Upper lobe of right lung (tissue), 1 donor: ENCODE measurements at regions not wholly inside any gene's neighbourhood (a gene's known extent, or its start where the extent isn't known, plus 50 kb on each side); places are given as distances from the start of the nearest gene placed in this dataset.

Experiments
- ATAC-seq: fragments of 200-7000 bp; cut with Tn5 transposase; one replicate; pipeline ENCODE4 v1.9.1; 2020; ENCODE audit warnings: mild to moderate bottlenecking, moderate library complexity
- DNase-seq: peaks from one replicate; pipeline ENCODE4 v3.0.0-alpha.2; 2020
- H3K27ac ChIP-seq: fragments of 200-600 bp; one replicate; pipeline ENCODE4 v1.8.0; 2022
- H3K27me3 ChIP-seq: fragments of 200-600 bp; one replicate; pipeline ENCODE4 v1.8.0; 2022; ENCODE audit warnings: mild to moderate bottlenecking
- H3K36me3 ChIP-seq: fragments of 200-600 bp; one replicate; pipeline ENCODE4 v1.8.0; 2022
- H3K4me1 ChIP-seq: fragments of 200-600 bp; one replicate; pipeline ENCODE4 v1.8.0; 2022
- H3K4me3 ChIP-seq: fragments of 200-600 bp; one replicate; pipeline ENCODE4 v1.8.0; 2022; ENCODE audit warnings: mild to moderate bottlenecking
- H3K9me3 ChIP-seq: fragments of 200-600 bp; one replicate; pipeline ENCODE4 v1.8.0; 2022
- CTCF ChIP-seq: fragments of 200-600 bp; IDR thresholded peaks from one replicate; pipeline ENCODE4 v1.8.0; 2022; ENCODE audit warnings: antibody characterized with exemption
- intact Hi-C: fragments of 100-400 bp; cut with DNase I; formaldehyde crosslinking; loops from one replicate; pipeline ENCODE4 v1.11.0; 2022
- donor health status: DM: no; HTN: yes; CAD: no; lungs with severe emphysema.

GRCh38 chr5:5011151-5011550, 129.0 kb upstream of the ADAMTS16 start:
- Histone ChIP-seq H3K4me1 (no peaks in the 10 kb centered on the region), H3K9me3 (no peaks in the 10 kb centered on the region), H3K36me3 (no peaks in the 10 kb centered on the region), H3K27me3 (no peaks in the 10 kb centered on the region), H3K27ac (no peak overlapping the region), H3K4me3 (no peak overlapping the region)
- no peak for TF ChIP-seq CTCF
- intact Hi-C loops: no loop called here
- DNase-seq (no peak), ATAC-seq (no peak)

- ATAC-seq: no peak
- intact Hi-C loops: no loop called here
- H3K4me1 ChIP-seq: no peaks in the 10 kb centered on the region
These were observed 125.4 kb upstream of the ADAMTS16 start for GRCh38 chr5:5014586-5015235.

GRCh38 chr5:5017827-5018577, 122.1 kb upstream of the ADAMTS16 start:
- intact Hi-C loops: no loop called here
- TF ChIP-seq CTCF: no peak
- DNase-seq (no peak), ATAC-seq (peak; percentile 22)
- Histone ChIP-seq H3K4me1 (no peaks in the 10 kb centered on the region), H3K4me3 (no peak overlapping the region), H3K9me3 (no peaks in the 10 kb centered on the region), H3K27me3 (no peaks in the 10 kb centered on the region), H3K27ac (no peak overlapping the region), H3K36me3 (no peaks in the 10 kb centered on the region)

More at GRCh38 chr5:5014586-5015235, 125.4 kb upstream of the ADAMTS16 start:
- no peak for DNase-seq
- H3K9me3 ChIP-seq: no peaks in the 10 kb centered on the region
- H3K36me3 ChIP-seq: no peaks in the 10 kb centered on the region
- no peak overlapping the region for H3K27ac ChIP-seq
- H3K27me3 ChIP-seq: no peaks in the 10 kb centered on the region
- no peak for TF ChIP-seq CTCF
- H3K4me3 ChIP-seq: no peak overlapping the region

GRCh38 chr5:5018578-5018970, 121.6 kb upstream of the ADAMTS16 start:
- peak; percentile 14 for ATAC-seq
- no peaks in the 10 kb centered on the region for H3K36me3 ChIP-seq

GRCh38 chr5:5021436-5021835, 118.7 kb upstream of the ADAMTS16 start:
- no peaks in the 10 kb centered on the region for H3K9me3 ChIP-seq
- no peaks in the 10 kb centered on the region for H3K36me3 ChIP-seq
- H3K4me3 ChIP-seq: no peak overlapping the region
- ATAC-seq: no peak
- no peak for TF ChIP-seq CTCF
- H3K4me1 ChIP-seq: no peaks in the 10 kb centered on the region
- DNase-seq: no peak
- H3K27me3 ChIP-seq: no peaks in the 10 kb centered on the region
- intact Hi-C loops: no loop called here
- H3K27ac ChIP-seq: no peak overlapping the region

More at GRCh38 chr5:5018578-5018970, 121.6 kb upstream of the ADAMTS16 start:
- Histone ChIP-seq H3K9me3 (no peaks in the 10 kb centered on the region), H3K27ac (no peak overlapping the region), H3K27me3 (no peaks in the 10 kb centered on the region), H3K4me3 (no peak overlapping the region), H3K4me1 (no peaks in the 10 kb centered on the region)
- intact Hi-C loops: no loop called here
- no peak for TF ChIP-seq CTCF
- DNase-seq: no peak
